ENCODE measurements at regions not wholly inside any gene's neighbourhood (a gene's known extent, or its start where the extent isn't known, plus 50 kb on each side); places are given as distances from the start of the nearest gene placed in this dataset.

DNA sequence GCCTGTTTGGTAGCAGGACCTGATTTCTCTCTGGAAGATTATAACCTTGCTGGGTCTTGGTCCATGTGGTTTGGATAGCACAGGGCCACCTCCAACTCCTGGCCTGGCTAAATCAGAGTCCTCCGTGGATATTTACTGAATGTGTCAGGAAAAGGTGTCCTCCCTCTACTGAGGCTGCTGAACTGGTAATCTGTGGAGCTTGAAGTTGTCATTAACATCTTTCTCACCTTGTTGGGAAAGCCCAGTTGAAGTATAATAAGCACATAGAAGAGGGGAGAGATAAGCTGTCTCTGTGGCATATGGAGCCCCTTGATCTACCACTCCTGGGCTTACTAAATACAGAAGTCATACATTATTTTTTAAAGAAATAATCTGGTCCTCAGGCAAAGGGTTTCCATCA lies 294.3 kb upstream of the B3GALT2 start:
- peaks cover 40% of the 10 kb centered on the region for H3K9me3 Mint-ChIP-seq
- CTCF ChIA-PET = interaction anchor here (1.0 to 3.1 kb wide), 3 partner anchors 10 to 64 kb away, joined by 3 to 9 read pairs (median 4); no protein-coding TSS in a partner anchor
- H3K4me1 Mint-ChIP-seq = peaks cover 64% of the 10 kb centered on the region

DNA sequence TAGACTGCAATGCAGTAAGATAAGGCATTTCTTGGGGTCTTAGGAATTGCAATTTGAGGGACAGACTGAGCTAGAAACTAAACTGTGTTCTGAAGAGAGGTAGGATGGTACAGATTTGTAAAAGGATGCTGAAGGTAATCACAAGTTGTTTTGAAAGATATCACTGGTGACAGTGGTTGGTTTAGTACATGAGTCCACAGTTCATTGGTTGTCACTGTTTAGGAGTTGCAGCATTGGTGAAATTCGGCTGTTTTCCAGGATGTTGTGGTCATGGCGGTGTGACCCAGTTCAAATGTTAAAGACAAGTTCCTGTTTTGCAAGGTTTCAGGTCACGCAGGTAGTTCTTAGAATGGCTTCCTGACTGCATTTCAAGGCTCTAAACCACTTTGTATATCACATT lies 292.8 kb upstream of the B3GALT2 start:
- H3K36me3 Mint-ChIP-seq (ENCODE audit: low read depth) = peaks cover 79% of the 10 kb centered on the region
- H3K27ac Mint-ChIP-seq = peak overlapping the region; percentile 93
- H3K4me3 Mint-ChIP-seq = peak overlapping the region; percentile 2
- CTCF ChIA-PET = interaction anchor here (0.9 to 3.1 kb wide), 5 partner anchors 11 to 296 kb away, joined by 3 to 9 read pairs (median 3); no protein-coding TSS in a partner anchor
- H3K4me1 Mint-ChIP-seq = peaks cover 67% of the 10 kb centered on the region
- POLR2A ChIA-PET = interaction anchor here (0.6 to 10.4 kb wide), 15 partner anchors 11 to 421 kb away, joined by 3 to 144 read pairs (median 7); partner anchors contain the start of genes B3GALT2, RO60 and UCHL5
- DNase-seq = peak; percentile 93
- peaks cover 36% of the 10 kb centered on the region for H3K9me3 Mint-ChIP-seq
- H3K27me3 Mint-ChIP-seq = no peaks in the 10 kb centered on the region

More for the DNA sequence above, 294.3 kb upstream of the B3GALT2 start:
- POLR2A ChIA-PET = interaction anchor here (0.7 to 10.4 kb wide), 6 partner anchors 21 to 111 kb away, joined by 3 to 144 read pairs (median 6); no protein-coding TSS in a partner anchor
- peaks cover 79% of the 10 kb centered on the region for H3K36me3 Mint-ChIP-seq (ENCODE audit: low read depth)
- no peak overlapping the region for H3K4me3 Mint-ChIP-seq
- H3K27me3 Mint-ChIP-seq = no peaks in the 10 kb centered on the region
- H3K27ac Mint-ChIP-seq = peak overlapping the region; percentile 93
- DNase-seq = no peak

DNA sequence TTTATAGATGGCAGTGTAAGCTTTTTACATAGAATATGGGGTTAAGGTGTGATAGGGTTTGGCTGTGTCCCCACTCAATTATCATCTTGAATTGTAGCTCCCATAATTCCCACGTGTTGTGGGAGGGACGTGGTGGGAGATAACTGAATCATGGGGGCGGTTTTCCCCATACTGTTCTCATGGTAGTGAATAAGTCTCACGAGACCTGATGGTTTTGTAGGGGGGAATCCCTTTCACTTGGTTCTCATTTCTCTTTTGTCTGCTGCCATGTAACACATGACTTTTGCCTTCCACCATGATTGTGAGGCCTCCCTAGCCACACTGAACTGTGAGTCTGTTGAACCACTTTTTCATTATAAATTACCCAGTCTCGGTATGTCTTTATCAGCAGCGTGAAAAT lies 290.3 kb upstream of the B3GALT2 start:
- Mint-ChIP-seq H3K27ac (no peak overlapping the region), H3K4me3 (no peak overlapping the region), H3K9me3 (peaks cover 46% of the 10 kb centered on the region), H3K36me3 (ENCODE audit: low read depth) (peaks cover 82% of the 10 kb centered on the region), H3K27me3 (no peaks in the 10 kb centered on the region), H3K4me1 (peaks cover 79% of the 10 kb centered on the region)
- CTCF ChIA-PET = interaction anchor here (0.9 to 1.6 kb wide), 2 partner anchors 12 to 17 kb away, joined by 3 to 6 read pairs; no protein-coding TSS in a partner anchor
- POLR2A ChIA-PET = interaction anchor here (0.9 to 10.4 kb wide), 5 partner anchors 12 to 418 kb away, joined by 3 to 144 read pairs (median 12); partner anchors contain the start of genes RO60 and UCHL5
- DNase-seq = no peak

DNA sequence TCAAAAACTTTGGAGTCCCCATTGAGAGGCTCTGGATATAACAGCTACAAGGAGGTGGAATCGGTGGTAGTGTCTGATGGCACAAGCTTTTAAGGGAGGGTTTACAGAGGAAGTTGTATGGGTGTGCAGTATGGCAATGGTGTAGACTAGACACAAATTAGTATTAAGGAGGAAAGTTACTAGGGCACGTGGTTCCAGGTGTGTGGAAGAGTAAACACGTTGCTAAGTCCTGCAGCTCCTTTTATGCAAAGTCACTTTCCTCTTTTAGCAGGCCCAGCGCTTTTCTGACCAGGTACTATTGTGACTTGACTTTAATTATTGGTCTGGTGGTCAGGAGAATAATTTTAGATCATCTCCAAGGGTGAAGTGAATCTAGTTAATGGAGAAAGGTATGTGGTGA lies 287.5 kb upstream of the B3GALT2 start:
- no peaks in the 10 kb centered on the region for H3K27me3 Mint-ChIP-seq
- no peak for DNase-seq
- peaks cover 68% of the 10 kb centered on the region for H3K36me3 Mint-ChIP-seq (ENCODE audit: low read depth)
- ChIA-PET POLR2A (interaction anchor here (0.9 to 10.4 kb wide), 4 partner anchors 9 to 66 kb away, joined by 4 to 121 read pairs (median 12); no protein-coding TSS in a partner anchor), CTCF (no interaction called here)
- H3K9me3 Mint-ChIP-seq = peaks cover 41% of the 10 kb centered on the region
- no peak overlapping the region for H3K27ac Mint-ChIP-seq
- peaks cover 53% of the 10 kb centered on the region for H3K4me1 Mint-ChIP-seq
- H3K4me3 Mint-ChIP-seq = no peak overlapping the region

DNA sequence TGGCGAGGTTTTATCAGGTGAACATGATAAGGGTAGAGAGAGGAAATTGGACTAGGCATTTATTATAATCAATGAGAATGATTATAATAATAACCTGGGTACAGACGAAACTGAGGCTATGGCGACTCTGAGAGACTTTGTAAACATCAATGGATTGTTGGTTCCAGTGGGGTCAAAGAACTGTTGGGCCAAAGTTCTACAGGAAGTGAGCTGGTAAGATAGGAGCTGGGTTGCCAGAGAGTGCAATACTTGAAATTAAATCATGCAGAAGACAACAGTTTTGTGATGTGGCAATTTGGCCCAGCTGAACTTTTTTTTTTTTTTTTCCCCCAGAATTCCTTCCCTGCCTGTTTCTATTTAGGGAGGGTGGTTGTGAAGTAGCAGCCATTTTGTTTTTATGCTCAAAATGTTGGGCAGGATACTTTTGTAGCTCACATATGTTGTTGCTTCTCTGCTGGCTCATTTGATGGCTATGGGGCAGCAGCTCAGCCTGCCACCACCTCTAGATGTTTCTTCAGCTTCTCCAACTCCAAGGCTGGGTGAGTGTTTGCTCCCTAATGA lies 286.5 kb upstream of the B3GALT2 start:
- no peaks in the 10 kb centered on the region for H3K27me3 Mint-ChIP-seq
- ChIA-PET POLR2A (interaction anchor here (1.9 to 10.4 kb wide), 2 partner anchors 10 to 67 kb away, joined by 8 to 121 read pairs; no protein-coding TSS in a partner anchor), CTCF (no interaction called here)
- H3K9me3 Mint-ChIP-seq = peaks cover 40% of the 10 kb centered on the region
- peaks cover 66% of the 10 kb centered on the region for H3K36me3 Mint-ChIP-seq (ENCODE audit: low read depth)
- no peak overlapping the region for H3K27ac Mint-ChIP-seq
- peaks cover 45% of the 10 kb centered on the region for H3K4me1 Mint-ChIP-seq
- H3K4me3 Mint-ChIP-seq = no peak overlapping the region
- no peak for DNase-seq

DNA sequence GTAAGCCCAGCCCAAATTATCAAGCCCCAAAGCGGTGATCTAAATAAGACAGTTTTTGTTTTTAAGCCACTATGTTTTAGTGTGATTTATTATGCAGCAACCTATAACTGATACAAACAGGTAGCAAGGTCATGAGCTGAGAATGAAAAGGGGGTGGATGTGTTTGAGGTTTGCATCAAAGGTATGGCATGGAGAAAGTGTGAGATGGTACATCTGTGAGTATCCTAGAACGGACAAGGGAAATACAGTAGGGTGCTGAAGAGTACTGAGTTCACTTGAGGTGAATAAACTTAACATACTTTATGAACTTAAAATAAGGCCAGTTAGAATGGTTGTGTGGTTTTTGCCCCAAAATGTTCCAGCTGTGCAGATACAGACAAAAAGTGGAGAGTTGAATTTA lies 286.0 kb upstream of the B3GALT2 start:
- Mint-ChIP-seq H3K4me3 (no peak overlapping the region), H3K36me3 (ENCODE audit: low read depth) (peaks cover 61% of the 10 kb centered on the region), H3K27ac (no peak overlapping the region), H3K27me3 (no peaks in the 10 kb centered on the region), H3K4me1 (peaks cover 41% of the 10 kb centered on the region), H3K9me3 (peaks cover 36% of the 10 kb centered on the region)
- DNase-seq = no peak
- ChIA-PET POLR2A (interaction anchor here (0.9 to 10.4 kb wide), 3 partner anchors 10 to 68 kb away, joined by 4 to 121 read pairs (median 8); no protein-coding TSS in a partner anchor), CTCF (no interaction called here)

DNA sequence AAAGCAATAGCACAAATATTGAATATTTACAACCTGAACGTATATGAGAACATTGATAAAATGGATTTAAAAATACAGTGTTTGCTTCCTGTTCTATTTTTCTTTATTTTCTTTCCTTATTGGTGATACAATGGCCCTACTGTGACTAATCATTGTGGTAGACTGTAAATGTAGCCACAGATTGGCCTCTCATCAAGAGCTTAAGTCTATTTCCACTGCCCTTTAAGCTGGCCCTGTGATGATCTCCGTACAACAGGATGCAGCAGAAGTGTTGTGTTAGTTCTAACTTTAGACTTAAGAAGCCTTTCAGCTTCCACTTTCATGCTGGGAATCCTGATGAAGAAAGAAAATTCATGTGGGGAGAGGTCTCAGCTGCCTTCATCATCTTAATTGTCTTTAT lies 285.6 kb upstream of the B3GALT2 start:
- peaks cover 38% of the 10 kb centered on the region for H3K4me1 Mint-ChIP-seq
- CTCF ChIA-PET = no interaction called here
- DNase-seq = no peak
- no peak overlapping the region for H3K27ac Mint-ChIP-seq
- H3K9me3 Mint-ChIP-seq = peaks cover 35% of the 10 kb centered on the region
- POLR2A ChIA-PET = interaction anchor here (0.9 to 10.4 kb wide), 3 partner anchors 9 to 68 kb away, joined by 4 to 121 read pairs (median 8); no protein-coding TSS in a partner anchor
- no peaks in the 10 kb centered on the region for H3K27me3 Mint-ChIP-seq
- no peak overlapping the region for H3K4me3 Mint-ChIP-seq
- H3K36me3 Mint-ChIP-seq (ENCODE audit: low read depth) = peaks cover 57% of the 10 kb centered on the region

DNA sequence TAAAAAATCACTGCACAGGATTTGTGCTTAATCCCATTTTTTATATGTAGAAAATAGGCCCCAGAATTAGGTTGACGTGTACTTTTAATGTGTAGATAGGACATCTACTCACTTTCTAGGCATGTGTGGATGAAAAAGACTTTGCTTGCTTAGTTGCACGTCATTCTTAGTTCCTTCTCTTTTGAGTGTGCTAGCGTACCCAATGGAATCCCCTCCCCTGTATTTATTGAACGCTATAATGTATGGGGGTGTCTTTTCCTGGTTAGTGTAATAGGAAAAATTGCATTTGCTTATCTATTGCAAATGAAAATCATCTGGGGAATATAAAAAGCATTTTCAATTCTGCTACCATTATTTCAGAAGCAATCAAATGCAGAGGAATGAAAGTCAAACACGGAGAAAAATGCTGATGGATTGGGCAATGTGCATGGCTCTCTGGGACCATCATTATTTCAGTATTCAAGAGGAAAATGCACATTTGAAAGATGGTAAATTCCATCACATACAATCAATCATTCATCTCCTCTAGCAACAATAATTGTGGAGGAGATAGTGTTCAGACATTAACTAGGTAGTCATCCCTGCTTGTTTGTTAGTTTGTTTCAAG lies 277.0 kb upstream of the B3GALT2 start:
- peak overlapping the region; percentile 78 for H3K27ac Mint-ChIP-seq
- H3K4me3 Mint-ChIP-seq = peak overlapping the region; percentile 49
- DNase-seq = no peak
- peaks cover 3% of the 10 kb centered on the region for H3K9me3 Mint-ChIP-seq
- ChIA-PET POLR2A (interaction anchor here (0.8 to 8.2 kb wide), 8 partner anchors 9 to 278 kb away, joined by 3 to 144 read pairs (median 6); partner anchors contain the start of gene B3GALT2), CTCF (interaction anchor here (1.2 kb wide), 1 partner anchor 15 kb away, joined by 3 read pairs; no protein-coding TSS in a partner anchor)
- peaks cover 49% of the 10 kb centered on the region for H3K4me1 Mint-ChIP-seq
- no peaks in the 10 kb centered on the region for H3K27me3 Mint-ChIP-seq
- H3K36me3 Mint-ChIP-seq (ENCODE audit: low read depth) = peaks cover 6% of the 10 kb centered on the region

DNA sequence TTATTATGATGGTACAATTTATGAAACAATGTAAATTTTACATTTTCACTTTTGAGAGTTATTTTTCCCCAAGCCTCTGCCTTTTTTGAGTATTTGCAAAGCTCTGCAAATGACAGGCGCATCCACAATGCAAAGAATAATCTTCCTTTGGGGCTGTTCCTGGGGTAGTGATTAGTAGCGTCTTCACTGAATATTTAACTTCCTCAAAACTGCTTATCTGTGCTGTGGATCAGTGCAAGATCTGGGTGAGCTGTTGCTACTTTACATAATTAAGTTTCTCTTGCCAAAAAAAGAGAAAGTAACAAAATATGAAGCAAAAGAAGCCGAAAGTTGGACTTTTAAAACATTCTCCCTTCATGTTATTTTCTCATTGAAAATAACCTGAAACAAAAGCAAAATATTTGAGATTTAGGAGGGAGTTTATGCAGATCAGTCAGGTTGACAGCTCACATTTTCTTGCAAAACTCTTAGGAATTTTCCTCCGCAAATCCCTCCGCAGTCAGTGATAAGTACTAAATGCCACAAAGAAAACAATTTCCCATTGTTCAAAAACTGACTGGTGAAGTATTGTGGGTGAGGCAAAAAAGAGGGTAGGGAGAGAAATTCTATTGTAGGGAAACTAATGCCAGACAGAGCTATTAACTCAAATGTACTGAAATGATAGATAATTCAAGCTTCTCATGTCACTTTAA lies 276.4 kb upstream of the B3GALT2 start:
- H3K27ac Mint-ChIP-seq = peak overlapping the region; percentile 78
- no peaks in the 10 kb centered on the region for H3K27me3 Mint-ChIP-seq
- ChIA-PET CTCF (interaction anchor here (1.2 kb wide), 1 partner anchor 16 kb away, joined by 3 read pairs; no protein-coding TSS in a partner anchor), POLR2A (interaction anchor here (0.8 to 8.2 kb wide), 8 partner anchors 10 to 277 kb away, joined by 3 to 144 read pairs (median 6); partner anchors contain the start of gene B3GALT2)
- no peak for DNase-seq
- H3K4me1 Mint-ChIP-seq = peaks cover 50% of the 10 kb centered on the region
- no peaks in the 10 kb centered on the region for H3K9me3 Mint-ChIP-seq
- peak overlapping the region; percentile 49 for H3K4me3 Mint-ChIP-seq
- H3K36me3 Mint-ChIP-seq (ENCODE audit: low read depth) = peaks cover 2% of the 10 kb centered on the region

DNA sequence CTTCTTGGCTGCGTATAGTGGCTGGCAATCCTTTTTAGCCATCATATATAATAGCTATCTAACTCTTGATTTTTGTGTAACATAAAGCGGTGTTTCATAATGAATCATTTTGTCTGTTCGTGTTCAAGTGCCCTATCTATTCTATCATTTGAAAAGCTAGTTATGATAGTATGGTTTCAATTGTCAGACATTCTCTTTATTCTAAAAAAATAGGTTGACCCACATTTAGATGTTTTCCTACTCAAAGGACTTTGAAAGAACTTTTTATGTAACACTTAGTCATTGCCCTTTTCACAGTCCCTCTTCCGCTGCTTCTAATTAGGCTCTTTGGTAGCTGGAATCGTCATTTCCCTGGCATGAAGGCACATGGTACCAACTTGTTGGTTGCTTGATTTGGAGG lies 272.2 kb upstream of the B3GALT2 start:
- no peaks in the 10 kb centered on the region for H3K27me3 Mint-ChIP-seq
- peaks cover 43% of the 10 kb centered on the region for H3K4me1 Mint-ChIP-seq
- no peak overlapping the region for H3K27ac Mint-ChIP-seq
- peaks cover 2% of the 10 kb centered on the region for H3K36me3 Mint-ChIP-seq (ENCODE audit: low read depth)
- ChIA-PET CTCF (interaction anchor here (1.1 to 1.8 kb wide), 3 partner anchors 19 to 51 kb away, joined by 3 to 9 read pairs (median 3); no protein-coding TSS in a partner anchor), POLR2A (interaction anchor here (0.8 to 8.2 kb wide), 11 partner anchors 9 to 273 kb away, joined by 3 to 144 read pairs (median 4); partner anchors contain the start of gene B3GALT2)
- no peaks in the 10 kb centered on the region for H3K9me3 Mint-ChIP-seq
- peak overlapping the region; percentile 46 for H3K4me3 Mint-ChIP-seq
- DNase-seq = peak; percentile 31

DNA sequence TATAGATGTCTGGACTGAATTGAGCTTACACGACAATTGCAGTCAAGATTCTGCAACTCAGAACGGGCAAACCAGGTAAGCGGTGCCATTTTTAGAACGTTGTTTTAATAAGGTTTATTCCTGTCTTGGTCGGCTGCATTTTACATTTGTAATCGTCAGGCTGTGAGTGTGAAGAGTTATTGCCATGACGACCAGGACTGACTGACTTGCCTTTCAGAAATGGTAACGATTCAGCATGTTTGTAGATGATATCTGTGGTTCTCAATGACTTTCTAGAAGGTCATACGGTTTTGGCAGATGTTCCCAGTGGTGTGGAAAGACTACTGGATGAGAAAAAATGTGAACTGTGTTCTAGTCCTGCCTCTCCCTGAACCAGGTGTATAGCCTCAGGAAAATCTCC lies 271.3 kb upstream of the B3GALT2 start:
- ChIA-PET CTCF (interaction anchor here (1.1 to 1.8 kb wide), 3 partner anchors 20 to 50 kb away, joined by 3 to 9 read pairs (median 3); no protein-coding TSS in a partner anchor), POLR2A (interaction anchor here (1.1 to 8.2 kb wide), 6 partner anchors 8 to 272 kb away, joined by 4 to 144 read pairs (median 18); partner anchors contain the start of gene B3GALT2)
- peak; percentile 35 for DNase-seq
- Mint-ChIP-seq H3K9me3 (no peaks in the 10 kb centered on the region), H3K4me1 (peaks cover 34% of the 10 kb centered on the region), H3K4me3 (no peak overlapping the region), H3K27ac (no peak overlapping the region), H3K36me3 (ENCODE audit: low read depth) (peaks cover 2% of the 10 kb centered on the region), H3K27me3 (no peaks in the 10 kb centered on the region)

DNA sequence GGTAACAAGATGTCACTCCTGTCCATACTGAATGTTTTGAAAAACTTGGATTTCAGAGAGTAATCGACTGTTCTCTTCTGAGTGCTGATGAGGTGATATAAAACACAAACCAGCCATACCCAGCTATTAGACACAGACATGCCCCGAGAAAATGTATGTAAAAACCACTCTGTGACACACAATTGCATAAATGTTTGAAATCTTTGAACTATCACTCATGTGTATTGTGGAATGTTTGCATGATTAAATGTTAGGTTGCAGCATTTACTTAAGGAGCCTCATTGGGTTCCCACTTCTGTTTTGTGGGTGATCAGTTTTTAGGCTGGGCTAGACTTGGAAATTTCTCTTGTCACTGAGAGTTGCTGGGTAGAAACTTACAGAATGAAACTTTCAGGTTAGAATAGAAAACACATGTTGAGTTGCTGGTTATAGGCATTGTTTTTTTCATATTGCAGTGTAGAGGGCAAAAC lies 270.4 kb upstream of the B3GALT2 start:
- ChIA-PET POLR2A (interaction anchor here (4.3 to 8.2 kb wide), 2 partner anchors 23 to 84 kb away, joined by 60 to 144 read pairs; no protein-coding TSS in a partner anchor), CTCF (no interaction called here)
- no peak for DNase-seq
- Mint-ChIP-seq H3K27me3 (no peaks in the 10 kb centered on the region), H3K9me3 (no peaks in the 10 kb centered on the region), H3K27ac (no peak overlapping the region), H3K36me3 (ENCODE audit: low read depth) (peaks cover 2% of the 10 kb centered on the region), H3K4me1 (peaks cover 28% of the 10 kb centered on the region), H3K4me3 (no peak overlapping the region)
